Fibroblast of pulmonary artery (primary cell): ENCODE measurements at regions not wholly inside any gene's neighbourhood (a gene's known extent, or its start where the extent isn't known, plus 50 kb on each side); places are given as distances from the start of the nearest gene placed in this dataset.
"Not testable (repeated sequence)": the region's sequence is repeated elsewhere in the genome, so short reads cannot be mapped to it uniquely, and the experiment has no call there.

Experiments used
- DNase-seq: peaks from one replicate; pipeline ENCODE4 v3.0.0-alpha.2; 2010; ENCODE audit warnings: low read depth
- H3K4me3 ChIP-seq: replicated peaks from 2 replicates; pipeline ENCODE4 v1.5.1; 2011; ENCODE audit warnings: low read depth, mild to moderate bottlenecking, control low read depth, low read length, moderate library complexity
- TF ChIP-seq, protein P1 (sequence below): IDR thresholded peaks from 2 replicates; pipeline ENCODE4 v1.5.1; 2011; ENCODE audit warnings: mild to moderate bottlenecking, control low read depth, low read length, inconsistent platforms; ENCODE audit errors: missing control alignments

DNA sequence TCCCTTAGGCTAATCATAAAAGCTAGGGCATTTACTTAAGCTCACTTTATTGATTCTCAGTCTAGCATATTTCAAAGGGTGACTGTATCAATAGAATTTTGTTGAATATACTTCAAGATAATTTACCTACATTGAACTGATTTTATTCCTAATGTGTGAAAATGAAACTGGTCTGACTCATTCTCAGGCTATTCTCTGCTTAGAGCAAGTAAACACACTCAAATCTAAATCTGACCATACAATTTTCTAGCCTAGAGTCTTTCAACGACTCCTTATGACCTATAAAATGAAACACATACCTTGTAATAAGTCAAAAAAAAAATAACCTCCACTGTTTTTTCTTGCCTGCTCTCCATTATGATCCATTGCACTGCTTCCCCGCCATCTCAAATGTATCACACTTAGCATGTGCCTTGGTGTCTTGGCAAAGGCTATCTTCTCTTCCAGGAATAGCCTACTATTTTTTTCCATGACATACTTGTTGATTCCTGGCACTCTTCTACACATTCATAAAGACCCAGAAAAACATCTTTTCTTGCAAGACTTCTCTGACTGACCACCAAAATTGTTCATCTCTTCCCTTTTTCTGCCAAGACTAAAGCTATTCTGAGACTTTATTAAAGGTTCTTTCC lies 965.1 kb upstream of the HS3ST1 start:
- TF ChIP-seq, protein P1, sequence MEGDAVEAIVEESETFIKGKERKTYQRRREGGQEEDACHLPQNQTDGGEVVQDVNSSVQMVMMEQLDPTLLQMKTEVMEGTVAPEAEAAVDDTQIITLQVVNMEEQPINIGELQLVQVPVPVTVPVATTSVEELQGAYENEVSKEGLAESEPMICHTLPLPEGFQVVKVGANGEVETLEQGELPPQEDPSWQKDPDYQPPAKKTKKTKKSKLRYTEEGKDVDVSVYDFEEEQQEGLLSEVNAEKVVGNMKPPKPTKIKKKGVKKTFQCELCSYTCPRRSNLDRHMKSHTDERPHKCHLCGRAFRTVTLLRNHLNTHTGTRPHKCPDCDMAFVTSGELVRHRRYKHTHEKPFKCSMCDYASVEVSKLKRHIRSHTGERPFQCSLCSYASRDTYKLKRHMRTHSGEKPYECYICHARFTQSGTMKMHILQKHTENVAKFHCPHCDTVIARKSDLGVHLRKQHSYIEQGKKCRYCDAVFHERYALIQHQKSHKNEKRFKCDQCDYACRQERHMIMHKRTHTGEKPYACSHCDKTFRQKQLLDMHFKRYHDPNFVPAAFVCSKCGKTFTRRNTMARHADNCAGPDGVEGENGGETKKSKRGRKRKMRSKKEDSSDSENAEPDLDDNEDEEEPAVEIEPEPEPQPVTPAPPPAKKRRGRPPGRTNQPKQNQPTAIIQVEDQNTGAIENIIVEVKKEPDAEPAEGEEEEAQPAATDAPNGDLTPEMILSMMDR, result no peak
- DNase-seq, result peak; percentile 59
- no peak overlapping the region for H3K4me3 ChIP-seq

DNA sequence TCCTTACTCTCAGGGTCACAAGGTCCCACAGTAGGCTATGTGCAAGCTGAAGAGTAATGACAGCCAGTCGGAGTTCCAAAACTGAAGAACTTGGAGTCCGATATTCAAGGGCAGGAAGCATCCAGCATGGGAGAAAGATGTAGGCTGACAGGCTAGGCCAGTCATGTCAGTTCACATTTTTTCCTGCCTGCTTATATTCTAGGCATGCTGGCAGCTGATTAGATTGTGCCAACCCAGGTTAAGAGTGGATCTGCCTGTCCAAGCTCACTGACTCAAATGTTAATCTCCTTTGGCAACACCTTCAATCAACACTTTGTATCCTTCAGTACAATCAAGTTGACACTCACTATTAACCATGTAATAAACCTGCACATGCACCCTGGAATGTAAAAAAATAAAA lies 960.9 kb upstream of the HS3ST1 start:
- no peak for DNase-seq
- no peak overlapping the region for H3K4me3 ChIP-seq
- TF ChIP-seq, protein P1, result no peak

DNA sequence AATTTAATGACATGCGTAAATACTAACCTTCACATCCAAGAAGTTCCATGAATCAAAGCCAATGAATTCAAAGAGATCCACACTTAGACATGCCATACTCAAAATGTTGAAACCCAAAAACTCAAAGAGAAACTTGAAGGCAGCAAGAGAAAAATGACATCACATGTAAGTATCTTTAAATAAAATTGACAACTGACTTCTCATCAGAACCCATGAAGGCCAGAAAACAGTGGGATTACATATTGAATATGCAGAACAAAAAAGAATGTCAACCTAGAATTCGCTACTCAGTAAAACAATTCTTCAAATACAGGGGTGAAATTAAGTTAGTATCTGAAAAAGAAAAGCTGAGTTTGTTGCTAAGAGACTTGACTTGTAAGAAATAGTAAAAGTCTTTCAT lies 953.9 kb upstream of the HS3ST1 start:
- no peak overlapping the region for H3K4me3 ChIP-seq
- TF ChIP-seq, protein P1, result no peak

DNA sequence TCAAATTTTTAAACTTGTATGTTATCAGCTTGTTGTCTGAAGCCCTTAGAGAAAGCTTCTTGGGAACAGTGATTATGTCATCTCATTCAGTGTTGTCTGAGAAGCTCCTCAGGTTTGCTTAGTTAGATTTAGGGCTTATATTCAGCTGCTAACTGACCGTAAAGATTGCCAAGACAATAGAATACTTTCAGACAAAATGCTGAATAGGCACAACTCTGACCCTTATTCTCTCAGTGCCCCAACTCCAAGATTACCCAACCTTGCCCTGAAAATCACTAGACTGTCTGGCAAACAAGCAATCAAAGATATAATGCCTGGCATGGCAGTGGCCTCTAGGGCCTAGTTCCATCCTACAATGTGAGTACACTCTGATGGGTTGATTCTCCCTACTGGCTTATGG lies 950.5 kb upstream of the HS3ST1 start:
- TF ChIP-seq, protein P1, result no peak
- no peak for DNase-seq
- no peak overlapping the region for H3K4me3 ChIP-seq

More for the DNA sequence above, 953.9 kb upstream of the HS3ST1 start:
- no peak for DNase-seq

DNA sequence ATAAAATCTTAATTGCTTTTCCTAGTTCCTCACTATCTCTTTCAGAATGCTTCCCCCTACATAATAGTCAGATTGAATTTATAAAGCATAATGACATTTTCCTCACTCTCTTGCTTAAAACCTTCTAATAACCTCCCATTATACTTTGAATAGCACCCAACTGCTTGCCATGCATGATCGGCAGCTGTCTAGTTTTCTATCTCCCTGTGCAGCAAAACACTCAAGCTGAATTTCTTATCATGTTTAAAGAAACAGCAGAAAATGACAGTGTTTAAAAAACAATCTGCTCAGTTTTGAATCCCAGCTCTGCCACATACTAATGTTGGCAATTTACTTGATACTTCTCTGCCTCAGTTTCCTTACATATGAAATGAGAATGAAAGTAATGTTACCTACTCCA lies 947.1 kb upstream of the HS3ST1 start:
- TF ChIP-seq, protein P1, result no peak
- DNase-seq, result no peak
- H3K4me3 ChIP-seq, result no peak overlapping the region

DNA sequence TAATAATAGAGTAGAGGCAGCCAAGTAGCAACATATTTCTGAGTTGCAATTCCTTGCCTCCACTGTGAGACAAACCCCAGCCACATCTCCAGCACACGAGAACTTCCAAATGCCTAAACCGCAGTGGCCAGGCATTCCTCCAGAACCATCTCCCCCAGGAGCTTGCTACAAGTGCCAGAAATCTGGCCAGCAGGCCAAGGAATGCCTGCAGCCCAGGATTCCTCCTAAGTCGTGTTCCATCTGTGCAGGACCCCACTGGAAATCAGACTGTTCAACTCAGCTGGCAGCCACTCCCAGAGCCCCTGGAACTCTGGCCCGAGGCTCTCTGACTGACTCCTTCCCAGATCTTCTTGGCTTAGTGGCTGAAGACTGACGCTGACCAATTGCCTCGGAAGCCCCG lies 937.2 kb upstream of the HS3ST1 start:
- peak; percentile 22 for DNase-seq
- not testable (repeated sequence) for H3K4me3 ChIP-seq

DNA sequence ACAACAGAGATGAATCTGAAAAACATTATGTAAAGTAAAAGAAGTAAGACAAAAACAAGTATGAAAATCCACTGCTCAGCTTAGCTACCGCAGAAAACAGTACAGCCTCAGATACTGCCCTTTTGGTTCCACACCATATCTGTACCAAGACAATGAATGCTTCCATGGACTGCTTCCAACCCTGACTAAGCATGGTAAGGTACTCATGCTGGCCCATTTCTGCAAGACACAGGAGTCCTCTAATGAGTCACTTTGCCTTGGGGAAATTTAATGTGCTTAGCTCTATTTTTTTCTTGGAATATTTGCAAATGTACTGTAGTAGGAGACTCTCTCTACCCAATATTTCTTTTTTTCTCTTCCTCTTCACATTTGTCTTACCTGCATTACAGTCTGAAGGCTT lies 931.7 kb upstream of the HS3ST1 start:
- peak; percentile 70 for DNase-seq
- H3K4me3 ChIP-seq, result no peak overlapping the region
- TF ChIP-seq, protein P1, result no peak
